Right lobe of liver (tissue), 6 donors: ENCODE measurements at regions not wholly inside any gene's neighbourhood (a gene's known extent, or its start where the extent isn't known, plus 50 kb on each side); places are given as distances from the start of the nearest gene placed in this dataset.

Experiments used
- ATAC-seq, 4 donors: fragments of 200-7000 bp; cut with Tn5 transposase; one replicate each; pipeline ENCODE4 v1.9.1; 2020; ENCODE audit warnings: mild to moderate bottlenecking in 4 of 4, moderate library complexity in 4 of 4
- DNase-seq, 3 donors: peaks; one replicate each; pipeline ENCODE4 v3.0.0-alpha.2; 2020
- H3K27ac ChIP-seq, 3 donors: fragments of 200-600 bp; one replicate each; pipeline ENCODE4 v1.8.0; 2022
- H3K27me3 ChIP-seq, 2 donors: fragments of 200-600 bp; one replicate each; pipeline ENCODE4 v1.8.0; 2022
- H3K36me3 ChIP-seq, 4 donors: fragments of 200-600 bp; sonication (generic) in 1 of 4; one replicate each; pipeline versions ENCODE4 v1.5.1 to v1.8.0; 2017 to 2022; ENCODE audit warnings: control low read depth in 1 of 4
- H3K4me1 ChIP-seq, 4 donors: fragments of 200-600 bp; sonication (generic) in 1 of 4; one replicate each; pipeline versions ENCODE4 v1.5.1 to v1.8.0; 2017 to 2022; ENCODE audit warnings: control low read depth in 1 of 4
- H3K4me3 ChIP-seq, 3 donors: fragments of 200-600 bp; one replicate each; pipeline ENCODE4 v1.8.0; 2022
- H3K9me3 ChIP-seq, 4 donors: fragments of 200-600 bp; sonication (generic) in 1 of 4; one replicate each; pipeline versions ENCODE4 v1.5.1 to v1.8.0; 2017 to 2022; ENCODE audit warnings: control low read depth in 1 of 4
- CTCF ChIP-seq, 4 donors: fragments of 200-600 bp in 3 of 4; fragments of 450-650 bp in 1 of 4; IDR thresholded peaks; one replicate each; pipeline versions ENCODE4 v1.5.1 to v1.8.0; 2016 to 2022; ENCODE audit warnings: antibody characterized with exemption in 4 of 4, mild to moderate bottlenecking in 2 of 4
- POLR2A ChIP-seq: fragments of 450-650 bp; IDR thresholded peaks from one replicate; pipeline ENCODE4 v1.6.1; 2017; ENCODE audit warnings: antibody characterized with exemption, mild to moderate bottlenecking
- WGBS: methylation state at CpG from one replicate; pipeline ENCODE4 v1.1.6; 2018; ENCODE audit warnings: low coverage, low lambda C conversion rate; ENCODE audit not compliant: insufficient coverage; ENCODE audit errors: missing lambda C conversion rate; 5-methylcytosine and 5-hydroxymethylcytosine counted together
- intact Hi-C, 2 donors: fragments of 100-400 bp; cut with DNase I; formaldehyde crosslinking; loops; one replicate each; pipeline versions ENCODE4 v1.11.2 to v1.14.1; 2022
- donor health status: DM: no; HTN: yes; CAD: no.
- donor health status: DM: no; HTN: no; CAD: no.
- donor health status: DM: no; HTN: no; CAD: no.
- donor health status: DM: no; HTN: yes; CAD: no.
- donor health status: DM: no; HTN: yes; CAD: no.

- H3K9me3 ChIP-seq, result no peaks in the 10 kb centered on the region
- WGBS, result 62% methylated on average over 10 of the region's 11 CpGs
- DNase-seq, result no peak
- H3K36me3 ChIP-seq, result no peaks in the 10 kb centered on the region
- TF ChIP-seq CTCF (IDR thresholded peaks at IDR 0.05), result no peak
- no peak for TF ChIP-seq POLR2A
- intact Hi-C loops, result no loop called here
- no peak overlapping the region for H3K27ac ChIP-seq
- ATAC-seq, result no peak
- no peaks in the 10 kb centered on the region for H3K27me3 ChIP-seq
- no peaks in the 10 kb centered on the region for H3K4me1 ChIP-seq
- no peak overlapping the region for H3K4me3 ChIP-seq
Measured at GRCh38 chr22:48001101-48001500, 1238.7 kb downstream of the TBC1D22A start.

GRCh38 chr22:47997612-47998011 is 1235.2 kb downstream of the TBC1D22A start:
- H3K27ac ChIP-seq, result no peak overlapping the region
- TF ChIP-seq CTCF (IDR thresholded peaks at IDR 0.05), result no peak
- no peaks in the 10 kb centered on the region for H3K9me3 ChIP-seq
- ATAC-seq (no peak), DNase-seq (no peak)
- H3K27me3 ChIP-seq, result no peaks in the 10 kb centered on the region
- no peaks in the 10 kb centered on the region for H3K36me3 ChIP-seq
- no peaks in the 10 kb centered on the region for H3K4me1 ChIP-seq
- 52% methylated on average over 5 of the region's 8 CpGs for WGBS
- H3K4me3 ChIP-seq, result no peak overlapping the region
- intact Hi-C loops, result no loop called here

- DNase-seq, result no peak
- WGBS, result 24% methylated on average over 9 of the region's 10 CpGs
- no peaks in the 10 kb centered on the region for H3K4me1 ChIP-seq
- H3K27ac ChIP-seq, result no peak overlapping the region
- H3K27me3 ChIP-seq, result no peaks in the 10 kb centered on the region
- ATAC-seq, result no peak
- intact Hi-C loops, result no loop called here
- H3K36me3 ChIP-seq, result no peaks in the 10 kb centered on the region
- TF ChIP-seq CTCF (IDR thresholded peaks at IDR 0.05), result no peak
- no peak for TF ChIP-seq POLR2A
- no peak overlapping the region for H3K4me3 ChIP-seq
- H3K9me3 ChIP-seq, result no peaks in the 10 kb centered on the region
Measured at GRCh38 chr22:47997052-47997590, 1234.7 kb downstream of the TBC1D22A start.

- H3K9me3 ChIP-seq, result no peaks in the 10 kb centered on the region
- TF ChIP-seq CTCF (IDR thresholded peaks at IDR 0.05), result no peak
- TF ChIP-seq POLR2A, result no peak
- intact Hi-C loops, result no loop called here
- no peak overlapping the region for H3K27ac ChIP-seq
- DNase-seq (no peak), ATAC-seq (no peak)
- H3K36me3 ChIP-seq, result no peaks in the 10 kb centered on the region
- H3K4me1 ChIP-seq, result no peaks in the 10 kb centered on the region
- WGBS, result 69% methylated on average over 3 of the region's 8 CpGs
- H3K4me3 ChIP-seq, result no peak overlapping the region
- no peaks in the 10 kb centered on the region for H3K27me3 ChIP-seq
Measured at GRCh38 chr22:47996446-47996857, 1234.0 kb downstream of the TBC1D22A start.

- no peak for DNase-seq
- TF ChIP-seq CTCF (IDR thresholded peaks at IDR 0.05) (no peak), POLR2A (no peak)
- no peak overlapping the region for H3K4me3 ChIP-seq
- H3K36me3 ChIP-seq, result no peaks in the 10 kb centered on the region
- intact Hi-C loops, result no loop called here
- WGBS, result 60% methylated on average over 1 of the region's 8 CpGs
- H3K9me3 ChIP-seq, result no peaks in the 10 kb centered on the region
- H3K27me3 ChIP-seq, result no peaks in the 10 kb centered on the region
- H3K4me1 ChIP-seq, result no peaks in the 10 kb centered on the region
- ATAC-seq, result no peak
- no peak overlapping the region for H3K27ac ChIP-seq
Measured at GRCh38 chr22:47995718-47996117, 1233.3 kb downstream of the TBC1D22A start.
